ENCODE measurements at regions not wholly inside any gene's neighbourhood (a gene's known extent, or its start where the extent isn't known, plus 50 kb on each side); places are given as distances from the start of the nearest gene placed in this dataset.

GRCh38 chr5:21238786-21239185 lies 1250.8 kb upstream of the CDH18 start:
- no peak for TF ChIP-seq CTCF (IDR thresholded peaks at IDR 0.05)
- H3K27ac ChIP-seq: no peak overlapping the region
- no peaks in the 10 kb centered on the region for H3K9me3 ChIP-seq
- H3K4me1 ChIP-seq (ENCODE audit: control insufficient read depth in 1 of 2, low read depth in 2 of 2): peaks cover 2 to 7% of the 10 kb centered on the region in 2 donors
- ATAC-seq (ENCODE audit: insufficient number of reproducible peaks, low FRiP score, low read depth): no peak
- H3K36me3 ChIP-seq: no peaks in the 10 kb centered on the region
- DNase-seq (ENCODE audit: low spot score): no peak
- H3K4me3 ChIP-seq: no peak overlapping the region
- no peaks in the 10 kb centered on the region for H3K27me3 ChIP-seq (replicated peaks; ENCODE audit: insufficient read depth)

GRCh38 chr5:21237461-21237860 lies 1249.5 kb upstream of the CDH18 start:
- Histone ChIP-seq H3K27ac (peak overlapping the region in 1 of 2 donors; percentile 24), H3K4me3 (no peak overlapping the region), H3K27me3 (replicated peaks; ENCODE audit: insufficient read depth) (no peaks in the 10 kb centered on the region), H3K4me1 (ENCODE audit: control insufficient read depth in 1 of 2, low read depth in 2 of 2) (peaks cover 2 to 7% of the 10 kb centered on the region in 2 donors), H3K9me3 (no peaks in the 10 kb centered on the region), H3K36me3 (no peaks in the 10 kb centered on the region)
- DNase-seq (ENCODE audit: low spot score): no peak
- no peak for TF ChIP-seq CTCF (IDR thresholded peaks at IDR 0.05)
- ATAC-seq (ENCODE audit: insufficient number of reproducible peaks, low FRiP score, low read depth): no peak

- Histone ChIP-seq H3K27ac (peak overlapping the region in 1 of 2 donors; percentile 24), H3K4me3 (no peak overlapping the region), H3K36me3 (no peaks in the 10 kb centered on the region), H3K27me3 (replicated peaks; ENCODE audit: insufficient read depth) (no peaks in the 10 kb centered on the region), H3K4me1 (ENCODE audit: control insufficient read depth in 1 of 2, low read depth in 2 of 2) (peaks cover 2 to 7% of the 10 kb centered on the region in 2 donors), H3K9me3 (no peaks in the 10 kb centered on the region)
- ATAC-seq (ENCODE audit: insufficient number of reproducible peaks, low FRiP score, low read depth) (peak; percentile 71), DNase-seq (ENCODE audit: low spot score) (no peak)
- no peak for TF ChIP-seq CTCF (IDR thresholded peaks at IDR 0.05)
Observed at GRCh38 chr5:21236971-21237427, 1249.0 kb upstream of the CDH18 start.

- no peak for DNase-seq (ENCODE audit: low spot score)
- no peak for ATAC-seq (ENCODE audit: insufficient number of reproducible peaks, low FRiP score, low read depth)
- H3K27me3 ChIP-seq (replicated peaks; ENCODE audit: insufficient read depth): no peaks in the 10 kb centered on the region
- H3K4me1 ChIP-seq (ENCODE audit: control insufficient read depth in 1 of 2, low read depth in 2 of 2): peaks cover 2 to 7% of the 10 kb centered on the region in 2 donors
- no peak overlapping the region for H3K4me3 ChIP-seq
- peak overlapping the region in 1 of 2 donors; percentile 24 for H3K27ac ChIP-seq
- TF ChIP-seq CTCF (IDR thresholded peaks at IDR 0.05): no peak
- H3K9me3 ChIP-seq: no peaks in the 10 kb centered on the region
- no peaks in the 10 kb centered on the region for H3K36me3 ChIP-seq
Observed at GRCh38 chr5:21236104-21236503, 1248.1 kb upstream of the CDH18 start.

GRCh38 chr5:21225223-21226064 lies 1237.4 kb upstream of the CDH18 start:
- H3K27ac ChIP-seq: no peak overlapping the region
- H3K9me3 ChIP-seq: no peaks in the 10 kb centered on the region
- no peaks in the 10 kb centered on the region for H3K4me1 ChIP-seq (ENCODE audit: control insufficient read depth in 1 of 2, low read depth in 2 of 2)
- no peak for DNase-seq (ENCODE audit: low spot score)
- H3K27me3 ChIP-seq (replicated peaks; ENCODE audit: insufficient read depth): no peaks in the 10 kb centered on the region
- H3K36me3 ChIP-seq: no peaks in the 10 kb centered on the region
- no peak for ATAC-seq (ENCODE audit: insufficient number of reproducible peaks, low FRiP score, low read depth)
- no peak overlapping the region for H3K4me3 ChIP-seq
- TF ChIP-seq CTCF (IDR thresholded peaks at IDR 0.05): no peak
